ENCODE measurements at regions not wholly inside any gene's neighbourhood (a gene's known extent, or its start where the extent isn't known, plus 50 kb on each side); places are given as distances from the start of the nearest gene placed in this dataset.

- TF ChIP-seq CTCF (IDR thresholded peaks at IDR 0.05) (no peak), POLR2AphosphoS5 (IDR thresholded peaks at IDR 0.05; ENCODE audit: insufficient read depth in 1 of 2, low read depth in 1 of 2) (no peak)
Measured at GRCh38 chr11:109680127-109680526, 258.1 kb downstream of the C11orf87 start.
